SK-N-SH treated with all-trans-retinoic acid at 6 μM for 48 hours (cell line): ENCODE measurements at regions not wholly inside any gene's neighbourhood (a gene's known extent, or its start where the extent isn't known, plus 50 kb on each side); places are given as distances from the start of the nearest gene placed in this dataset.

Experiments used
- TOX ChIP-seq: fragments of 250-450 bp; sonication (Bioruptor Pico); IDR thresholded peaks from 2 replicates; pipeline ENCODE4 v1.8.0; 2021; ENCODE audit warnings: mild to moderate bottlenecking, moderate library complexity, borderline replicate concordance
- TF ChIP-seq, protein P1 (sequence below): fragments of 250-450 bp; sonication (Bioruptor Pico); IDR thresholded peaks from 2 replicates; pipeline ENCODE4 v1.8.0; 2020; ENCODE audit warnings: mild to moderate bottlenecking, moderate library complexity, borderline replicate concordance
- TF ChIP-seq, protein P2 (sequence below): fragments of 250-450 bp; sonication (Bioruptor Pico); IDR thresholded peaks from 2 replicates; pipeline ENCODE4 v1.8.0; 2021; ENCODE audit warnings: low read depth, mild to moderate bottlenecking, moderate library complexity, borderline replicate concordance
- TF ChIP-seq, protein P3 (sequence below): fragments of 250-450 bp; sonication (Bioruptor Pico); IDR thresholded peaks from 2 replicates; pipeline ENCODE4 v1.5.1; 2021; ENCODE audit warnings: mild to moderate bottlenecking, moderate library complexity

DNA sequence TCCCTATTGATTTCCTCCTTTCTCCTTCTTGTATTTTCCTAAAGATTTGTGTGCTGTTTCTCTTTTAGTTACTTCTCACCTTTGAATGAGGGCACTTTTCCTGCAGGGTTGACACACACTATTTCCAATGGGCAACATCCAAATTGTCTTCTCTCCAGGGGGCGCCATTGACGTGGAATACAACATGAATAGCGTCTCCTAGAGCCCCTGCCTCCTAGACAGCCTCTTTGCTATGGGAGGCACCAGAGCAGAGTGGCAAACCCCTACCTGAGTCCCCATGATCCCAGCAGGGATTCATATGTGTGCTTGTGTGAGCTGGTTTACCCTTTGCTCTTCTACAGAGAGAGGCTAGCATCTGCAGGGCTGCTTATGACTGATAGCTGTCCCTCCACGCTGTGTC lies 61.3 kb upstream of the ITSN2 start:
- TF ChIP-seq, protein P1, sequence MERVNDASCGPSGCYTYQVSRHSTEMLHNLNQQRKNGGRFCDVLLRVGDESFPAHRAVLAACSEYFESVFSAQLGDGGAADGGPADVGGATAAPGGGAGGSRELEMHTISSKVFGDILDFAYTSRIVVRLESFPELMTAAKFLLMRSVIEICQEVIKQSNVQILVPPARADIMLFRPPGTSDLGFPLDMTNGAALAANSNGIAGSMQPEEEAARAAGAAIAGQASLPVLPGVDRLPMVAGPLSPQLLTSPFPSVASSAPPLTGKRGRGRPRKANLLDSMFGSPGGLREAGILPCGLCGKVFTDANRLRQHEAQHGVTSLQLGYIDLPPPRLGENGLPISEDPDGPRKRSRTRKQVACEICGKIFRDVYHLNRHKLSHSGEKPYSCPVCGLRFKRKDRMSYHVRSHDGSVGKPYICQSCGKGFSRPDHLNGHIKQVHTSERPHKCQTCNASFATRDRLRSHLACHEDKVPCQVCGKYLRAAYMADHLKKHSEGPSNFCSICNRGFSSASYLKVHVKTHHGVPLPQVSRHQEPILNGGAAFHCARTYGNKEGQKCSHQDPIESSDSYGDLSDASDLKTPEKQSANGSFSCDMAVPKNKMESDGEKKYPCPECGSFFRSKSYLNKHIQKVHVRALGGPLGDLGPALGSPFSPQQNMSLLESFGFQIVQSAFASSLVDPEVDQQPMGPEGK (CRISPR knock-in tag): no peak
- TF ChIP-seq, protein P2, sequence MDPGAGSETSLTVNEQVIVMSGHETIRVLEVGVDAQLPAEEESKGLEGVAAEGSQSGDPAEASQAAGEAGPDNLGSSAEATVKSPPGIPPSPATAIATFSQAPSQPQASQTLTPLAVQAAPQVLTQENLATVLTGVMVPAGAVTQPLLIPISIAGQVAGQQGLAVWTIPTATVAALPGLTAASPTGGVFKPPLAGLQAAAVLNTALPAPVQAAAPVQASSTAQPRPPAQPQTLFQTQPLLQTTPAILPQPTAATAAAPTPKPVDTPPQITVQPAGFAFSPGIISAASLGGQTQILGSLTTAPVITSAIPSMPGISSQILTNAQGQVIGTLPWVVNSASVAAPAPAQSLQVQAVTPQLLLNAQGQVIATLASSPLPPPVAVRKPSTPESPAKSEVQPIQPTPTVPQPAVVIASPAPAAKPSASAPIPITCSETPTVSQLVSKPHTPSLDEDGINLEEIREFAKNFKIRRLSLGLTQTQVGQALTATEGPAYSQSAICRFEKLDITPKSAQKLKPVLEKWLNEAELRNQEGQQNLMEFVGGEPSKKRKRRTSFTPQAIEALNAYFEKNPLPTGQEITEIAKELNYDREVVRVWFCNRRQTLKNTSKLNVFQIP: no peak
- TF ChIP-seq TOX (CRISPR knock-in tag): no peak
- TF ChIP-seq, protein P3, sequence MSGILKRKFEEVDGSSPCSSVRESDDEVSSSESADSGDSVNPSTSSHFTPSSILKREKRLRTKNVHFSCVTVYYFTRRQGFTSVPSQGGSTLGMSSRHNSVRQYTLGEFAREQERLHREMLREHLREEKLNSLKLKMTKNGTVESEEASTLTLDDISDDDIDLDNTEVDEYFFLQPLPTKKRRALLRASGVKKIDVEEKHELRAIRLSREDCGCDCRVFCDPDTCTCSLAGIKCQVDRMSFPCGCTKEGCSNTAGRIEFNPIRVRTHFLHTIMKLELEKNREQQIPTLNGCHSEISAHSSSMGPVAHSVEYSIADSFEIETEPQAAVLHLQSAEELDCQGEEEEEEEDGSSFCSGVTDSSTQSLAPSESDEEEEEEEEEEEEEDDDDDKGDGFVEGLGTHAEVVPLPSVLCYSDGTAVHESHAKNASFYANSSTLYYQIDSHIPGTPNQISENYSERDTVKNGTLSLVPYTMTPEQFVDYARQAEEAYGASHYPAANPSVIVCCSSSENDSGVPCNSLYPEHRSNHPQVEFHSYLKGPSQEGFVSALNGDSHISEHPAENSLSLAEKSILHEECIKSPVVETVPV (CRISPR knock-in tag): no peak
